ENCODE measurements at regions not wholly inside any gene's neighbourhood (a gene's known extent, or its start where the extent isn't known, plus 50 kb on each side); places are given as distances from the start of the nearest gene placed in this dataset.

DNA sequence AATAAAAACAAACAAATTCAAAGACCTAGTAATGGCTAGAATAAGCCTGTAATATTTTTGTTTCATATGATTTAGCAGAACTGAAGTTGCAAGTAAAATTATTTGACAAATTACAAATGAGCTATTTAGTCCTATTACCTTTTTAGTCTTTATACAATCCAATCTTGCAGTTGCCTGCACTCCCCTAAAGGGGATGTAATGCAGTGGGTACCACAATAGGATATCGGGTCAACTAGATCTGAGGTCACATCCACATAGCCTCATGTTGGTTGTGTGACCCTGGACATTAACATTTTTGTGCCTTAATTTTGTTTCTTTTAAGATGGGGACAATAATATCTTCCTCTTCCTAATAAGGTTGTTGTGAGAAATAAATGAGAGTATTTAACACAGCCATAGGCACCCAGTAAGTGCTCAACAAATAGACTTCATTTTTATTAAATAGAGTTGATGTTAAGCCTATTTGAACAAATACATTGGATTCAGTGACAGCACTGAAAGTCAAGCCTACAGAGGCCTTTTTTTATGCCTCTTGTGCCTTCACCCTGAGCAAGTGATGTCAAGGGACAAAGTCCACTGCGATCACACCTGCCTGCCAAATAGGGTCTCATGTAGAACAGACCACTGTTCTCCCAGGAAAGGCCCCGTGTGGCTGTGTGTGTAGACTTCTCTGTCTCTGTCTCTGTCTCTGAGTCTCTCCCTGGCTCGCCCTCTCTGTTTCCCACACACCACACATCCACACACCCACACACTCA, 124.8 kb downstream of the EVX1 start:
- DNase-seq: no peak

DNA sequence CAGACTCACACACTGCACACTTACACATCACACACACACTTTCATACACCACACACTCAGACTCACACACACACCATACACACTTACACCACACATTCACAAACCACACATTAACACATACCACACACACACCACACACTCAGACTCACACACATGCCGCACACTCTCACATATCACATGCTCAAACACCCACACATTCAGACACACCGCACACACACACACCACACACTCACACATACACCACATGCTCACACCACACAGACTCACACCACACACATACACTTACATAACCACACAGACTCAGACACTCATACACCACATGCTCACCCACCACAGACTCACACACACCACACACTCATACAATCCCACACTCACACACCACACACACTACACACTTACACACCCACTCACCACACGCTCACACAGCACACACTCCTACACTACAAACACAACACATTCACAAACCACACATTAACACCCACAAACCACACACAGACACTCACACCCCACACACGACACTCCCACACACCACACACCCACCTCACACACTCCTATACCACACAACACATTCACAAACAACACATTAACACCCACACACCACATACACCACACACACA, 125.4 kb downstream of the EVX1 start:
- DNase-seq: no peak

GRCh38 chr7:27374958-27375841, 132.6 kb downstream of the EVX1 start:
- DNase-seq: no peak

- no peak for DNase-seq
Measured at GRCh38 chr7:27375958-27376357, 133.4 kb downstream of the EVX1 start.

GRCh38 chr7:27377988-27378387, 135.4 kb downstream of the EVX1 start:
- DNase-seq: no peak

GRCh38 chr7:27382307-27382706, 139.7 kb downstream of the EVX1 start:
- no peak for DNase-seq

- DNase-seq: no peak
Measured at GRCh38 chr7:27386581-27386980, 144.0 kb downstream of the EVX1 start.

- no peak for DNase-seq
Measured at GRCh38 chr7:27387864-27388263, 145.3 kb downstream of the EVX1 start.

- no peak for DNase-seq
Measured at GRCh38 chr7:27388561-27388960, 146.0 kb downstream of the EVX1 start.

DNA sequence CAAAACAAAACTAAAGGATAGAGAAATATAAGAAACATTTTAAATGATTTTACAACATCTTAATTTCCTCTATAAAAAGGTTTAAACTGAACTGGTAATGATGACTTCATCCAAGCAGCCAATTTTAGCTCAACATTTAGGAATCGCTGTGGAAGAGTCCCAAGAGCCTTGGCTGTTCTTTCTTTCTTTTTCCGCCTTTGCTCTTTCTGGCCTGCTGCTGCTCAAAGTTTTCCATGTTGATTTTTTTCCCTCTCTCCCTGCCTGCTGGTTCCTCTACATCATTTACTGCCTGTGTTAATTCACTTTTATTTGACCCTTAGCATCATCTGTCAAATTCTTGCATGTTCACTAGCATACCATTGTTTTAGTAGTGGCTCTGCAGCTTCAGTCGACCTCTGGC, 146.9 kb downstream of the EVX1 start:
- no peak for DNase-seq

GRCh38 chr7:27392477-27392876, 149.9 kb downstream of the EVX1 start:
- no peak for DNase-seq

- no peak for DNase-seq
Measured at GRCh38 chr7:27394871-27395270, 152.3 kb downstream of the EVX1 start.

DNA sequence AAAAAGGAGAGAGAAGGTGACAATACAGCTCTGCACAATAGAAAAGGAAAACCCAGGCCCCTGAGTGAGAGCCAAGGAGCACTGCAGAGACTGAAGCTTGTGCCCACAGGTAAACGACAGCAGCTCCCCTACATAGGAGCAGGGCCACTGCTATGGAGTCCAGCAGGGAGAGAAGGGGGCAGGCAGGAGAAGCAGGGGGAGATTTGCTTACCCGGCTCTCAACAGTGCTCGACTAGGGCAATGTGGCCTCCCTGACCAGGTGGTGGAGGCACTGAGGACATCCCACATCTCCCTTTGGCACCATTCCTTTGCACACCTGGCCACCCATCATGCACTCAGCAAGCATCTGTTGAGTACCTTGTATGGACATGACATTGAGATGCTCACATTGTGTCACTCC, 153.0 kb downstream of the EVX1 start:
- no peak for DNase-seq

DNA sequence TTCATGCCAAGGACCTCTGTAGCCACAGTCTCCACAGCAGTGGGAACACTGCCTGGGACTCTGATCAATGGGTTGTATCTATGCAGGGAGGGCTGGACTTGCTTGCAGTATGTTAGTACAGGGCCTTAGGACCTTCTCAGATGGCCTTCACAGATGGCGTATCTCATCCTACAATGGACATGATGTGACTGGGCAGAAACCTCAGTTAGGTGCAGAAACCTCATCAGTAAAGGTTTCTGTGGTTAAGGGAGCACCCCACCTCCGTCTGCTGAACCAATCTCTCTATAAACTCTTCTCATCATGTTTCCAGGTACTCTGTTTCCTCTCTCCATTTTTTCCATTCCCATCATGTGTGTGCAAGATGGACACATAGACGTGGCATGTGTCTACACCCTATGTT, 154.9 kb downstream of the EVX1 start:
- no peak for DNase-seq

- DNase-seq: no peak
Measured at GRCh38 chr7:27398851-27399250, 156.2 kb downstream of the EVX1 start.

DNA sequence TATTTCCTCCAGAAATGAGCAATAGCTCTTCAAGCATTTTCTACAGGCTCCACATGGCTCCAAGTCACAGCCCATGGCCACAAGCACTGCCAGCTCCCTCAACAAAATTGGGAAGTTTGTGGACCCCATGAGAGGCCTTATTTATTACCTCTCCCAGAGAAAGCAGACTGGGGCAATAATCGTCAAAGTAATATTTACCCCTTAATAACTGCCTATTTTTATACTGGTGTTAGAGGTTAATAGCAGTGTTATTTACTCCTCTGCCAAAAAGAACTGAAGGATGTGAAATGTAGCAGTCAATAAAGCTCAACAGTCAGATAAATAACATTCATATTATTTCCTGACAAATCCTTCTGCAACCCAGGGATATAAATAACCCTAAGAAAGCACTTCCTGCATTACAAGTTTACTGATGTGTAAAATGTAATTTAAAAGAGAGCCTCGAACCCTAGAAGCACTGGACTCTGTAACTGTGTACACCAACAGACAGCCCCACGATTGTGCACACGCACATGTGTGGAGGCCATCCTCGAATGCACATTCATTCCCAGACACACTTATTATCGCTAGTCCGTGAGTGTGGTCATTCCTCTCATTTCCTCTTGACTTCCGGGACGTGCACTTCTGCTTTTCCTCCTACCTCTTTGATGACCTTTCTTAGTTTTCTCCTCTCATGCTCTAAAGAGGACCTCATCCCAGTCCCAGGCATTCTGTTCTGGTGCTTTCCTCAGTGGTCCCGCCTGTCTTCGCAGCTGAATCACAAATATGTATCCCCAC, 157.4 kb downstream of the EVX1 start:
- DNase-seq: no peak

GRCh38 chr7:27405780-27406179, 163.2 kb downstream of the EVX1 start:
- DNase-seq: no peak

GRCh38 chr7:27409311-27409710, 166.7 kb downstream of the EVX1 start:
- no peak for DNase-seq

DNA sequence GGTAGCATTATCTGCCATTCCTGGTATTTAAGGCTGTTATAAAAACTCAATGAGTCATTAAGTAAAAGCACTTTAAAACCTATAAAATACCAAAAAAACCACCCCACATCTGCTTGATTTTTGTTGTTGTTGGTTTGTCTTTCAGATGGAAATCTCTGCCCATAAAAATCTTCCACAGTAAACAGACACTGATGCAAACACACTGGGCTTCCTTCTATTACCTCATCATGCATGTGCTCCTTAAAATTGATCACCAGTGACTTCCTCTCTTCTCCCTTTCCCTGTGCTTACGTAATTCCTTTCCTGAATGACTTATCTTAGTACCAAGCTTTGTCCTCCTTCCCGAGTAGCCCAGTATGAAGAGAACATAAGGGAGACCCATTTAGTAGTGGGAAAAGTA, 167.2 kb downstream of the EVX1 start:
- no peak for DNase-seq

GRCh38 chr7:27410812-27411544, 168.4 kb downstream of the EVX1 start:
- DNase-seq: no peak

- no peak for DNase-seq
Measured at GRCh38 chr7:27412164-27412563, 169.6 kb downstream of the EVX1 start.

GRCh38 chr7:27418541-27418940, 175.9 kb downstream of the EVX1 start:
- DNase-seq: no peak

Data from NCI-H510A (cell line).